Hepatocyte (in vitro differentiated cells): ENCODE measurements at regions not wholly inside any gene's neighbourhood (a gene's known extent, or its start where the extent isn't known, plus 50 kb on each side); places are given as distances from the start of the nearest gene placed in this dataset.

Experiments used
- CTCF ChIP-seq: fragments of 200-600 bp; sonication (generic); IDR thresholded peaks from 2 replicates; pipeline ENCODE4 v1.5.1; 2016; ENCODE audit warnings: antibody characterized with exemption, mild to moderate bottlenecking; ENCODE audit not compliant: poor library complexity
- EZH2 ChIP-seq: fragments of 200-600 bp; sonication (generic); IDR thresholded peaks from 2 replicates; pipeline ENCODE4 v1.6.1; 2016; ENCODE audit warnings: antibody characterized with exemption, mild to moderate bottlenecking, borderline replicate concordance

- no peak for TF ChIP-seq CTCF
- no peak for TF ChIP-seq EZH2
Observed at GRCh38 chr21:32861866-32862265, 90.3 kb upstream of the PAXBP1 start.
